H9 (cell line): ENCODE measurements at regions not wholly inside any gene's neighbourhood (a gene's known extent, or its start where the extent isn't known, plus 50 kb on each side); places are given as distances from the start of the nearest gene placed in this dataset.

ENCODE experiments used
- DNase-seq: peaks from one replicate; pipeline ENCODE4 v3.0.0-alpha.2; 2017
- H2AFZ ChIP-seq: one replicate; pipeline ENCODE4 v1.6.1; 2013; ENCODE audit warnings: mild to moderate bottlenecking, low read length, control low read depth, moderate library complexity
- H2AK5ac ChIP-seq: 2 replicates; pipeline ENCODE4 v1.6.1; 2013; ENCODE audit warnings: low read length, control low read depth, mixed read lengths; ENCODE audit not compliant: insufficient read length
- H2BK120ac ChIP-seq: one replicate; pipeline ENCODE4 v1.6.1; 2013; ENCODE audit warnings: low read depth, mild to moderate bottlenecking, low read length, control low read depth, inconsistent platforms; ENCODE audit not compliant: poor library complexity, severe bottlenecking
- H2BK12ac ChIP-seq: 2 replicates; pipeline ENCODE4 v1.6.1; 2013; ENCODE audit warnings: low read length, control low read depth, mixed read lengths, low read depth; ENCODE audit not compliant: insufficient read length
- H2BK15ac ChIP-seq: 2 replicates; pipeline ENCODE4 v1.6.1; 2013; ENCODE audit warnings: low read depth, low read length, control low read depth
- H2BK20ac ChIP-seq: one replicate; pipeline ENCODE4 v1.6.1; 2013; ENCODE audit warnings: low read depth, mild to moderate bottlenecking, low read length, control low read depth, inconsistent platforms; ENCODE audit not compliant: poor library complexity, severe bottlenecking
- H2BK5ac ChIP-seq: 2 replicates; pipeline ENCODE4 v1.6.1; 2013; ENCODE audit warnings: low read length, control low read depth, mixed read lengths; ENCODE audit not compliant: insufficient read length
- H3K14ac ChIP-seq: 2 replicates; pipeline ENCODE4 v1.6.1; 2013; ENCODE audit warnings: low read length, control low read depth; ENCODE audit not compliant: insufficient read depth
- H3K18ac ChIP-seq: 2 replicates; pipeline ENCODE4 v1.6.1; 2013; ENCODE audit warnings: low read depth, mild to moderate bottlenecking, mixed read lengths, low read length, control low read depth; ENCODE audit not compliant: insufficient read length
- H3K23ac ChIP-seq: 2 replicates; pipeline ENCODE4 v1.6.1; 2013; ENCODE audit warnings: low read length, control low read depth, mixed read lengths, low read depth; ENCODE audit not compliant: insufficient read length
- H3K23me2 ChIP-seq: 2 replicates; pipeline ENCODE4 v1.6.1; 2013; ENCODE audit warnings: low read depth, mild to moderate bottlenecking, mixed read lengths, low read length, control low read depth; ENCODE audit not compliant: insufficient read length, poor library complexity, severe bottlenecking
- H3K27ac ChIP-seq: 2 replicates; pipeline ENCODE4 v1.5.1; 2013; ENCODE audit warnings: low read length, control low read depth, mixed read lengths, low read depth; ENCODE audit not compliant: insufficient read length
- H3K27me3 ChIP-seq: 2 replicates; pipeline ENCODE4 v1.6.1; 2013; ENCODE audit warnings: low read length, control low read depth, inconsistent platforms; ENCODE audit not compliant: insufficient read depth
- H3K4ac ChIP-seq: 2 replicates; pipeline ENCODE4 v1.6.1; 2013; ENCODE audit warnings: low read depth, mild to moderate bottlenecking, control low read depth, inconsistent platforms, low read length, moderate library complexity
- H3K4me1 ChIP-seq: 2 replicates; pipeline ENCODE4 v1.6.1; 2013; ENCODE audit warnings: low read length, control low read depth, inconsistent platforms; ENCODE audit not compliant: insufficient read depth
- H3K4me2 ChIP-seq: 2 replicates; pipeline ENCODE4 v1.6.1; 2013; ENCODE audit warnings: low read length, control low read depth, mixed read lengths; ENCODE audit not compliant: insufficient read length, insufficient read depth
- H3K56ac ChIP-seq: 2 replicates; pipeline ENCODE4 v1.6.1; 2013; ENCODE audit warnings: low read depth, mild to moderate bottlenecking, mixed read lengths, low read length, control low read depth; ENCODE audit not compliant: insufficient read length
- H3K79me1 ChIP-seq: 2 replicates; pipeline ENCODE4 v1.6.1; 2013; ENCODE audit warnings: low read depth, mild to moderate bottlenecking, moderate library complexity, low read length, control low read depth, inconsistent platforms; ENCODE audit not compliant: insufficient read depth, poor library complexity, severe bottlenecking
- H3K79me2 ChIP-seq: 2 replicates; pipeline ENCODE4 v1.6.1; 2013; ENCODE audit warnings: low read length, control low read depth, inconsistent platforms; ENCODE audit not compliant: insufficient read depth
- H3K9ac ChIP-seq: 2 replicates; pipeline ENCODE4 v1.6.1; 2013; ENCODE audit warnings: low read length, control low read depth, mixed read lengths; ENCODE audit not compliant: insufficient read length; ENCODE audit errors: extremely low read depth
- H3K9me3 ChIP-seq: one replicate; pipeline ENCODE4 v1.6.1; 2013; ENCODE audit warnings: low read depth, low read length, inconsistent platforms; ENCODE audit not compliant: control insufficient read depth
- H3T11ph ChIP-seq: one replicate; pipeline ENCODE4 v1.6.1; 2013; ENCODE audit warnings: mild to moderate bottlenecking, low read length, control low read depth, inconsistent platforms
- H4K20me1 ChIP-seq: one replicate; pipeline ENCODE4 v1.6.1; 2013; ENCODE audit not compliant: control insufficient read depth, insufficient read length, insufficient read depth
- H4K5ac ChIP-seq: 2 replicates; pipeline ENCODE4 v1.6.1; 2013; ENCODE audit warnings: low read depth, mild to moderate bottlenecking, mixed read lengths, low read length, control low read depth; ENCODE audit not compliant: insufficient read length
- H4K8ac ChIP-seq: replicated peaks from 2 replicates; pipeline ENCODE4 v1.6.1; 2013; ENCODE audit warnings: low read length, control low read depth, mixed read lengths, low read depth; ENCODE audit not compliant: insufficient read length
- H4K91ac ChIP-seq: 2 replicates; pipeline ENCODE4 v1.6.1; 2013; ENCODE audit warnings: low read depth, mild to moderate bottlenecking, moderate library complexity, mixed read lengths, low read length, control low read depth; ENCODE audit not compliant: insufficient read length
- H3K27ac Mint-ChIP-seq, 3 experiments: 2 replicates in 2 of 3; 3 replicates in 1 of 3; pipeline ENCODE4 v1.8.0; 2020 to 2021; ENCODE audit warnings: mixed read lengths in 3 of 3, mild to moderate bottlenecking in 1 of 3, moderate library complexity in 1 of 3
- H3K27me3 Mint-ChIP-seq: 2 replicates; pipeline ENCODE4 v1.8.0; 2021; ENCODE audit warnings: low read depth, mild to moderate bottlenecking, moderate library complexity, mixed read lengths
- H3K36me3 Mint-ChIP-seq, 3 experiments: 2 replicates in 2 of 3; 3 replicates in 1 of 3; pipeline ENCODE4 v1.8.0; 2020 to 2021; ENCODE audit warnings: low read depth in 3 of 3, mixed read lengths in 3 of 3; ENCODE audit not compliant: insufficient read depth in 1 of 3
- H3K4me1 Mint-ChIP-seq, 2 experiments: 2 replicates each; pipeline ENCODE4 v1.8.0; 2020; ENCODE audit warnings: mixed read lengths in 2 of 2
- H3K4me3 Mint-ChIP-seq, 2 experiments: 2 replicates in 1 of 2; 3 replicates in 1 of 2; pipeline ENCODE4 v1.8.0; 2020 to 2021; ENCODE audit warnings: mild to moderate bottlenecking in 2 of 2, mixed read lengths in 2 of 2, moderate library complexity in 1 of 2
- H3K9me3 Mint-ChIP-seq, 2 experiments: 2 replicates in 1 of 2; 3 replicates in 1 of 2; pipeline ENCODE4 v1.8.0; 2020; ENCODE audit warnings: mild to moderate bottlenecking in 2 of 2, mixed read lengths in 2 of 2, moderate library complexity in 1 of 2
- CTCF ChIP-seq: fragments of 200-600 bp; sonication (generic); conservative IDR thresholded peaks from 3 replicates; pipeline ENCODE4 v1.8.0; 2021; ENCODE audit warnings: antibody characterized with exemption, mild to moderate bottlenecking
- WGBS: extraction: QIAGEN DNeasy Blood & Tissue Kit; methylation state at CpG from one replicate; pipeline ENCODE4 v1.1.7; 2013; ENCODE audit warnings: missing lambda C conversion rate, low lambda C conversion rate, mixed read lengths; ENCODE audit not compliant: insufficient read length; ENCODE audit errors: extremely low coverage; 5-methylcytosine and 5-hydroxymethylcytosine counted together

- H3K9ac ChIP-seq, result no peak overlapping the region
- H3K4me3 Mint-ChIP-seq, result no peak overlapping the region
- H3K27ac ChIP-seq, result no peak overlapping the region
- H2BK20ac ChIP-seq, result no peak overlapping the region
- no peak overlapping the region for H2AFZ ChIP-seq
- H3K36me3 Mint-ChIP-seq, result peaks cover 5 to 7% (median 6%) of the 10 kb centered on the region in 3 experiments
- no peak overlapping the region for H4K8ac ChIP-seq
- no peak overlapping the region for H3K4me2 ChIP-seq
- no peaks in the 10 kb centered on the region for H3K23me2 ChIP-seq
- no peak overlapping the region for H4K91ac ChIP-seq
- no peak overlapping the region for H2BK12ac ChIP-seq
- peaks cover 3% of the 10 kb centered on the region; the same call in 1 of the 2 replicates for H3K4me1 ChIP-seq
- peaks cover 8 to 13% of the 10 kb centered on the region in 2 experiments for H3K4me1 Mint-ChIP-seq
- H3K9me3 Mint-ChIP-seq, result peaks cover 4 to 12% of the 10 kb centered on the region in 2 experiments; a peak in 4 of 5 replicates
- H3K23ac ChIP-seq, result no peak overlapping the region
- H3K27ac Mint-ChIP-seq, result no peak overlapping the region
- H3K27me3 Mint-ChIP-seq, result no peaks in the 10 kb centered on the region
- no peak overlapping the region for H3K14ac ChIP-seq
- TF ChIP-seq CTCF, result no peak
- H4K5ac ChIP-seq, result no peak overlapping the region
- H3T11ph ChIP-seq, result no peak overlapping the region
- H2AK5ac ChIP-seq, result no peak overlapping the region
- WGBS, result no CpG with 5 or more reads among the region's 2 CpGs
- H3K4ac ChIP-seq, result no peak overlapping the region
- H4K20me1 ChIP-seq, result no peaks in the 10 kb centered on the region
- no peaks in the 10 kb centered on the region for H3K79me2 ChIP-seq
- H3K18ac ChIP-seq, result no peak overlapping the region
- H2BK5ac ChIP-seq, result no peak overlapping the region
- no peak for DNase-seq
- H2BK15ac ChIP-seq, result no peak overlapping the region
- no peaks in the 10 kb centered on the region for H3K79me1 ChIP-seq
- no peaks in the 10 kb centered on the region for H3K27me3 ChIP-seq
- no peak overlapping the region for H3K56ac ChIP-seq
- H2BK120ac ChIP-seq, result no peak overlapping the region
- H3K9me3 ChIP-seq, result no peaks in the 10 kb centered on the region
These were observed 192.0 kb upstream of the PABPC4L start for GRCh38 chr4:134393592-134393991.
